ENCODE measurements at regions not wholly inside any gene's neighbourhood (a gene's known extent, or its start where the extent isn't known, plus 50 kb on each side); places are given as distances from the start of the nearest gene placed in this dataset.

- peaks cover 0 to 5% (median under 1%) of the 10 kb centered on the region in 8 donors for H3K9me3 Mint-ChIP-seq
- H3K4me3 Mint-ChIP-seq, result no peak overlapping the region
- no peaks in the 10 kb centered on the region for H3K36me3 ChIP-seq (ENCODE audit: insufficient read depth, low read length)
- H3K36me3 Mint-ChIP-seq, result no peaks in the 10 kb centered on the region
- no peaks in the 10 kb centered on the region for H3K9me3 ChIP-seq (ENCODE audit: control insufficient read depth in 1 of 2, low read length in 2 of 2)
- H3K27ac ChIP-seq (ENCODE audit: low read depth, low read length), result no peak overlapping the region
- intact Hi-C loops (cut with micrococcal nuclease), result no loop called here
- no peak overlapping the region for H3K4me3 ChIP-seq (ENCODE audit: low read length in 2 of 2)
- no peaks in the 10 kb centered on the region for H3K4me1 ChIP-seq (ENCODE audit: insufficient read depth, low read length)
- no peaks in the 10 kb centered on the region for H3K4me1 Mint-ChIP-seq
- ChIA-PET CTCF (ENCODE audit: partially characterized antibody) (no interaction called here), POLR2A (ENCODE audit: partially characterized antibody) (no interaction called here)
- DNase-seq, result no peak
- no peaks in the 10 kb centered on the region for H3K27me3 ChIP-seq (ENCODE audit: insufficient read depth, low read length)
- no peaks in the 10 kb centered on the region for H3K27me3 Mint-ChIP-seq
- H3K27ac Mint-ChIP-seq, result no peak overlapping the region
Measured at GRCh38 chr3:154955907-154956533, 124.1 kb upstream of the MME start.

DNA sequence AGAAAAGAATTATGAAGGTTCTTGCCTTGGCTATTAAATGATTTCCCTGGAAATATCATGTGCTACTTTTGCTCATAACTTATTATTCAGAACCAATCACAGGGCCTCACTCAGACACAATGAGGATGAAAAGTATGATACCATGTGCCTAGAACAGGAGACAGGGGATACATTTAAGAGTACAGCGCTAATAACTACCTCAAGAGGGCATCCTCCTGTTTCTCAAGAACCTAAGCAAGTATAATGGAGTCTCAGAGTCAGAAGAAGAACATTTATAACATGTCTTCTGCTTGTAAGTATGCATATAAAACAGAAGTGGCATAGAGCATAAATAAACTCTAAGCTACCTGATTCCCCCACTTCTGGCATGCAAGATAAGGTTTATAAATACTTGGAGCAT lies 125.4 kb upstream of the MME start:
- H3K36me3 Mint-ChIP-seq, result no peaks in the 10 kb centered on the region
- ChIA-PET CTCF (ENCODE audit: partially characterized antibody) (interaction anchor here (2.3 kb wide), 1 partner anchor 368 kb away, joined by 10 read pairs; no protein-coding TSS in a partner anchor), POLR2A (ENCODE audit: partially characterized antibody) (no interaction called here)
- Histone ChIP-seq H3K36me3 (ENCODE audit: insufficient read depth, low read length) (no peaks in the 10 kb centered on the region), H3K4me3 (ENCODE audit: low read length in 2 of 2) (no peak overlapping the region), H3K27me3 (ENCODE audit: insufficient read depth, low read length) (no peaks in the 10 kb centered on the region), H3K9me3 (ENCODE audit: control insufficient read depth in 1 of 2, low read length in 2 of 2) (no peaks in the 10 kb centered on the region), H3K4me1 (ENCODE audit: insufficient read depth, low read length) (no peaks in the 10 kb centered on the region), H3K27ac (ENCODE audit: low read depth, low read length) (no peak overlapping the region)
- H3K4me3 Mint-ChIP-seq, result no peak overlapping the region
- peak in 1 of 5 donors; percentile 1 for DNase-seq
- peaks cover 0 to 7% (median 3%) of the 10 kb centered on the region in 8 donors for H3K9me3 Mint-ChIP-seq
- H3K27ac Mint-ChIP-seq, result no peak overlapping the region
- H3K27me3 Mint-ChIP-seq, result no peaks in the 10 kb centered on the region
- intact Hi-C loops (cut with micrococcal nuclease), result no loop called here
- no peaks in the 10 kb centered on the region for H3K4me1 Mint-ChIP-seq

GRCh38 chr3:154953538-154953937 lies 126.6 kb upstream of the MME start:
- H3K4me3 ChIP-seq (ENCODE audit: low read length in 2 of 2), result no peak overlapping the region
- no peaks in the 10 kb centered on the region for H3K36me3 ChIP-seq (ENCODE audit: insufficient read depth, low read length)
- DNase-seq, result no peak
- H3K27me3 Mint-ChIP-seq, result no peaks in the 10 kb centered on the region
- POLR2A ChIA-PET (ENCODE audit: partially characterized antibody), result no interaction called here
- peaks cover 4 to 13% (median 8%) of the 10 kb centered on the region in 8 donors for H3K9me3 Mint-ChIP-seq
- peak overlapping the region in 1 of 7 donors; percentile 34 for H3K27ac Mint-ChIP-seq
- no peaks in the 10 kb centered on the region for H3K4me1 ChIP-seq (ENCODE audit: insufficient read depth, low read length)
- CTCF ChIA-PET (ENCODE audit: partially characterized antibody), result interaction anchor here (2.3 kb wide), 1 partner anchor 369 kb away, joined by 10 read pairs; no protein-coding TSS in a partner anchor
- H3K4me3 Mint-ChIP-seq, result no peak overlapping the region
- H3K4me1 Mint-ChIP-seq, result no peaks in the 10 kb centered on the region
- no peaks in the 10 kb centered on the region for H3K36me3 Mint-ChIP-seq
- H3K9me3 ChIP-seq (ENCODE audit: control insufficient read depth in 1 of 2, low read length in 2 of 2), result no peaks in the 10 kb centered on the region
- H3K27me3 ChIP-seq (ENCODE audit: insufficient read depth, low read length), result no peaks in the 10 kb centered on the region
- intact Hi-C loops (cut with micrococcal nuclease), result no loop called here
- no peak overlapping the region for H3K27ac ChIP-seq (ENCODE audit: low read depth, low read length)

DNA sequence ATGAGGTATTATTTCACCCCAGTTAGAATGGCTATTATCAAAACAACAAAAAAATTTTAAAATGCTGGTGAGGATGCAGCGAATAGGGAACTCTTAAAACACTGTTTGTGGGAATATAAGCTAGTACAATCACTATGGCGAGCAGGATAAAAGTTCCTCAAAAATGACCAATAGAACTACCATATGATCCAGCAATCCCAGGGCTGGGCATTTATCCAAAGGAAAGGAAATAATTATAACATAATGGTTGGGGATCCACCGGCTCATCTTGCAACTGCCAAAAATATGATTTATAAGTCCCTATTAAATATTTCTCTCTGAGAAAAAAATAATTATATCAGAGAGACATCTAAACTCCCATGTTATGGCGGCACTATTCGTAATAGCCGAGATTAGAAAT lies 127.6 kb upstream of the MME start:
- no peaks in the 10 kb centered on the region for H3K4me1 Mint-ChIP-seq
- Histone ChIP-seq H3K36me3 (ENCODE audit: insufficient read depth, low read length) (no peaks in the 10 kb centered on the region), H3K27ac (ENCODE audit: low read depth, low read length) (no peak overlapping the region), H3K27me3 (ENCODE audit: insufficient read depth, low read length) (no peaks in the 10 kb centered on the region), H3K9me3 (ENCODE audit: control insufficient read depth in 1 of 2, low read length in 2 of 2) (no peaks in the 10 kb centered on the region), H3K4me3 (ENCODE audit: low read length in 2 of 2) (no peak overlapping the region), H3K4me1 (ENCODE audit: insufficient read depth, low read length) (no peaks in the 10 kb centered on the region)
- H3K27me3 Mint-ChIP-seq, result no peaks in the 10 kb centered on the region
- intact Hi-C loops (cut with micrococcal nuclease), result no loop called here
- H3K9me3 Mint-ChIP-seq, result peaks cover 4 to 16% (median 12%) of the 10 kb centered on the region in 8 donors
- ChIA-PET POLR2A (ENCODE audit: partially characterized antibody) (no interaction called here), CTCF (ENCODE audit: partially characterized antibody) (no interaction called here)
- H3K36me3 Mint-ChIP-seq, result no peaks in the 10 kb centered on the region
- DNase-seq, result no peak
- H3K4me3 Mint-ChIP-seq, result no peak overlapping the region
- no peak overlapping the region for H3K27ac Mint-ChIP-seq

- Mint-ChIP-seq H3K36me3 (no peaks in the 10 kb centered on the region), H3K27ac (no peak overlapping the region)
Measured at GRCh38 chr3:154943981-154944380, 136.1 kb upstream of the MME start.

GRCh38 chr3:154942827-154943226 lies 137.3 kb upstream of the MME start:
- no peak overlapping the region for H3K27ac ChIP-seq (ENCODE audit: low read depth, low read length)
- ChIA-PET CTCF (ENCODE audit: partially characterized antibody) (no interaction called here), POLR2A (ENCODE audit: partially characterized antibody) (no interaction called here)
- H3K36me3 Mint-ChIP-seq, result no peaks in the 10 kb centered on the region
- H3K9me3 Mint-ChIP-seq, result peaks cover 6 to 28% (median 14%) of the 10 kb centered on the region in 8 donors
- intact Hi-C loops (cut with micrococcal nuclease), result no loop called here
- no peaks in the 10 kb centered on the region for H3K36me3 ChIP-seq (ENCODE audit: insufficient read depth, low read length)
- H3K4me1 ChIP-seq (ENCODE audit: insufficient read depth, low read length), result no peaks in the 10 kb centered on the region
- no peaks in the 10 kb centered on the region for H3K4me1 Mint-ChIP-seq
- DNase-seq, result no peak
- no peaks in the 10 kb centered on the region for H3K27me3 ChIP-seq (ENCODE audit: insufficient read depth, low read length)
- no peaks in the 10 kb centered on the region for H3K27me3 Mint-ChIP-seq
- no peak overlapping the region for H3K4me3 ChIP-seq (ENCODE audit: low read length in 2 of 2)
- H3K4me3 Mint-ChIP-seq, result no peak overlapping the region
- no peak overlapping the region for H3K27ac Mint-ChIP-seq
- peaks cover 0 to 4% of the 10 kb centered on the region in 2 donors for H3K9me3 ChIP-seq (ENCODE audit: control insufficient read depth in 1 of 2, low read length in 2 of 2)

More at GRCh38 chr3:154943981-154944380, 136.1 kb upstream of the MME start:
- intact Hi-C loops (cut with micrococcal nuclease), result no loop called here
- CTCF ChIA-PET (ENCODE audit: partially characterized antibody), result no interaction called here
- H3K9me3 Mint-ChIP-seq, result peaks cover 5 to 29% (median 18%) of the 10 kb centered on the region in 8 donors
- no peaks in the 10 kb centered on the region for H3K36me3 ChIP-seq (ENCODE audit: insufficient read depth, low read length)
- H3K4me3 ChIP-seq (ENCODE audit: low read length in 2 of 2), result no peak overlapping the region
- no peaks in the 10 kb centered on the region for H3K27me3 ChIP-seq (ENCODE audit: insufficient read depth, low read length)
- POLR2A ChIA-PET (ENCODE audit: partially characterized antibody), result no interaction called here
- H3K27ac ChIP-seq (ENCODE audit: low read depth, low read length), result no peak overlapping the region
- no peaks in the 10 kb centered on the region for H3K4me1 Mint-ChIP-seq
- H3K27me3 Mint-ChIP-seq, result no peaks in the 10 kb centered on the region
- H3K9me3 ChIP-seq (ENCODE audit: control insufficient read depth in 1 of 2, low read length in 2 of 2), result peaks cover 0 to 4% of the 10 kb centered on the region in 2 donors
- H3K4me1 ChIP-seq (ENCODE audit: insufficient read depth, low read length), result no peaks in the 10 kb centered on the region
- no peak overlapping the region for H3K4me3 Mint-ChIP-seq
- no peak for DNase-seq

DNA sequence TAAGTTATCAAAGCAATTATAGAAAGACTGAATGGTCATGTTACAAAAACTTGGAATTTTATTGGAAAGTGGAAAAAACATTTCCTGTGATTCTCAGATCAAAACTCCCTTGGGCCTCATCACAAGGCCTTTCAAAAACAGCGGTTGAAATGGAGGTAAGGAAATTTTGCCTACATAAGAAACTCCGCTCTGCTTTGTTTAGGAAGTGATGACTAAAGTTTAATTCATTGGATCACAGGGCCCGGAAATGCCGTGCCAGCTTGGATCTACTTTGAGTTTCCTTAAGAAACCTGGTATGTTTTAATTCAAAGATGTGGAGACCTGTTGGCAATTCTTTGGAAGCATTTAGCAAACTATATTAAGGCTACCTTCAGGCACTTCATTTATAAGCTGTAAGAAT lies 143.9 kb upstream of the MME start:
- no peak overlapping the region for H3K27ac Mint-ChIP-seq
- no peaks in the 10 kb centered on the region for H3K27me3 ChIP-seq (ENCODE audit: insufficient read depth, low read length)
- ChIA-PET CTCF (ENCODE audit: partially characterized antibody) (no interaction called here), POLR2A (ENCODE audit: partially characterized antibody) (no interaction called here)
- H3K9me3 Mint-ChIP-seq, result peaks cover 3 to 16% (median 10%) of the 10 kb centered on the region in 8 donors
- no peak overlapping the region for H3K27ac ChIP-seq (ENCODE audit: low read depth, low read length)
- peaks cover 0 to 4% of the 10 kb centered on the region in 2 donors for H3K9me3 ChIP-seq (ENCODE audit: control insufficient read depth in 1 of 2, low read length in 2 of 2)
- H3K4me1 ChIP-seq (ENCODE audit: insufficient read depth, low read length), result no peaks in the 10 kb centered on the region
- H3K27me3 Mint-ChIP-seq, result no peaks in the 10 kb centered on the region
- H3K4me1 Mint-ChIP-seq, result no peaks in the 10 kb centered on the region
- no peaks in the 10 kb centered on the region for H3K36me3 Mint-ChIP-seq
- intact Hi-C loops (cut with micrococcal nuclease), result no loop called here
- no peak for DNase-seq
- no peak overlapping the region for H3K4me3 ChIP-seq (ENCODE audit: low read length in 2 of 2)
- H3K4me3 Mint-ChIP-seq, result no peak overlapping the region
- H3K36me3 ChIP-seq (ENCODE audit: insufficient read depth, low read length), result no peaks in the 10 kb centered on the region
